ENCODE measurements at regions not wholly inside any gene's neighbourhood (a gene's known extent, or its start where the extent isn't known, plus 50 kb on each side); places are given as distances from the start of the nearest gene placed in this dataset.

- TF ChIP-seq CTCF (IDR thresholded peaks at IDR 0.05; ENCODE audit: poor library complexity) (no peak), EZH2phosphoT487 (IDR thresholded peaks at IDR 0.05; ENCODE audit: low read depth, severe bottlenecking, unreplicated experiment) (no peak)
These were observed 1289.1 kb upstream of the ADGRB3 start for GRCh38 chr6:67345946-67346345.

Measured in hepatocyte (in vitro differentiated cells).